ENCODE measurements at regions not wholly inside any gene's neighbourhood (a gene's known extent, or its start where the extent isn't known, plus 50 kb on each side); places are given as distances from the start of the nearest gene placed in this dataset.

GRCh38 chr20:48194583-48194982 lies 409.3 kb upstream of the SULF2 start:
- no peak for TF ChIP-seq CTCF (IDR thresholded peaks at IDR 0.05)
- TF ChIP-seq POLR2A (IDR thresholded peaks at IDR 0.05), result no peak

Measured in right lobe of liver (tissue), 4 donors.